CD4-positive, CD25-positive, alpha-beta regulatory T cell (primary cell): ENCODE measurements at regions not wholly inside any gene's neighbourhood (a gene's known extent, or its start where the extent isn't known, plus 50 kb on each side); places are given as distances from the start of the nearest gene placed in this dataset.
"Not testable (repeated sequence)": the region's sequence is repeated elsewhere in the genome, so short reads cannot be mapped to it uniquely, and the experiment has no call there.

Experiments used
- ATAC-seq, 2 donors: fragments of 150-1000 bp; cut with Tn5 transposase; one replicate each; pipeline ENCODE4 v1.10.0; 2021; ENCODE audit warnings: low read depth in 2 of 2, moderate number of reproducible peaks in 2 of 2, moderate library complexity in 1 of 2
- DNase-seq, 3 donors: peaks; one replicate each; pipeline versions ENCODE4 v3.0.0 to v3.0.0-alpha.2; 2012 to 2022; ENCODE audit warnings: mixed read lengths in 1 of 3
- H3K27ac ChIP-seq: one replicate; pipeline ENCODE4 v1.7.0; 2013; ENCODE audit warnings: mild to moderate bottlenecking, low read length; ENCODE audit not compliant: insufficient read depth, poor library complexity, severe bottlenecking
- H3K27me3 ChIP-seq: one replicate; pipeline ENCODE4 v1.7.0; 2013; ENCODE audit warnings: low read length; ENCODE audit not compliant: control insufficient read depth, insufficient read depth
- H3K36me3 ChIP-seq: one replicate; pipeline ENCODE4 v1.7.0; 2013; ENCODE audit warnings: mild to moderate bottlenecking, low read length, moderate library complexity; ENCODE audit not compliant: control insufficient read depth, insufficient read depth
- H3K4me1 ChIP-seq: 2 replicates; pipeline ENCODE4 v1.7.0; 2013; ENCODE audit warnings: mild to moderate bottlenecking, low read length; ENCODE audit not compliant: insufficient read depth, control insufficient read depth, poor library complexity, severe bottlenecking
- H3K4me3 ChIP-seq: one replicate; pipeline ENCODE4 v1.7.0; 2013; ENCODE audit warnings: low read depth, mild to moderate bottlenecking, low read length, moderate library complexity
- H3K9me3 ChIP-seq, 2 experiments: 1 replicate in 1 of 2; 2 replicates in 1 of 2; pipeline ENCODE4 v1.7.0; 2013; ENCODE audit warnings: low read length in 2 of 2, mild to moderate bottlenecking in 1 of 2, moderate library complexity in 1 of 2; ENCODE audit not compliant: control insufficient read depth in 2 of 2
- H3K27ac Mint-ChIP-seq, 3 donors: one replicate each; pipeline ENCODE4 v1.8.0; 2020 to 2022; ENCODE audit warnings: mild to moderate bottlenecking in 3 of 3, mixed read lengths in 3 of 3, moderate library complexity in 2 of 3
- H3K27me3 Mint-ChIP-seq: one replicate; pipeline ENCODE4 v1.8.0; 2022; ENCODE audit warnings: mild to moderate bottlenecking, mixed read lengths
- H3K36me3 Mint-ChIP-seq: one replicate; pipeline ENCODE4 v1.8.0; 2020; ENCODE audit warnings: mixed read lengths
- H3K4me1 Mint-ChIP-seq, 4 donors: one replicate each; pipeline ENCODE4 v1.8.0; 2020 to 2022; ENCODE audit warnings: mixed read lengths in 4 of 4, mild to moderate bottlenecking in 1 of 4
- H3K4me3 Mint-ChIP-seq, 4 donors: one replicate each; pipeline ENCODE4 v1.8.0; 2020 to 2022; ENCODE audit warnings: mild to moderate bottlenecking in 4 of 4, mixed read lengths in 4 of 4, moderate library complexity in 3 of 4
- H3K9me3 Mint-ChIP-seq, 7 donors: one replicate each; pipeline ENCODE4 v1.8.0; 2020 to 2022; ENCODE audit warnings: mixed read lengths in 7 of 7, mild to moderate bottlenecking in 3 of 7, moderate library complexity in 2 of 7

GRCh38 chr7:39786440-39786839, 163.1 kb downstream of the RALA start:
- not testable (repeated sequence) for H3K4me3 ChIP-seq, H3K27me3 Mint-ChIP-seq, H3K27ac ChIP-seq, H3K4me1 ChIP-seq, H3K9me3 Mint-ChIP-seq, H3K27me3 ChIP-seq, H3K4me1 Mint-ChIP-seq, H3K36me3 ChIP-seq, DNase-seq, ATAC-seq, H3K27ac Mint-ChIP-seq, H3K9me3 ChIP-seq
- H3K36me3 Mint-ChIP-seq, result peaks cover 17% of the 10 kb centered on the region
- H3K4me3 Mint-ChIP-seq, result peak overlapping the region in 1 of 4 donors; percentile 39

GRCh38 chr7:39791035-39791434, 159.0 kb upstream of the CDK13 start:
- DNase-seq, H3K27ac ChIP-seq, H3K9me3 Mint-ChIP-seq, H3K36me3 Mint-ChIP-seq, H3K27me3 ChIP-seq, H3K9me3 ChIP-seq, ATAC-seq, H3K4me1 ChIP-seq, H3K4me1 Mint-ChIP-seq, H3K4me3 Mint-ChIP-seq, H3K36me3 ChIP-seq, H3K27me3 Mint-ChIP-seq, H3K4me3 ChIP-seq, H3K27ac Mint-ChIP-seq: not testable (repeated sequence)

- not testable (repeated sequence) for H3K9me3 Mint-ChIP-seq, H3K4me1 Mint-ChIP-seq, H3K36me3 ChIP-seq, H3K4me3 ChIP-seq, DNase-seq, H3K4me1 ChIP-seq, ATAC-seq, H3K9me3 ChIP-seq, H3K27ac ChIP-seq, H3K27me3 ChIP-seq, H3K27me3 Mint-ChIP-seq, H3K36me3 Mint-ChIP-seq, H3K4me3 Mint-ChIP-seq
- peak overlapping the region in 1 of 3 donors; percentile 71 for H3K27ac Mint-ChIP-seq
These were observed 158.1 kb upstream of the CDK13 start for GRCh38 chr7:39791911-39792310.

GRCh38 chr7:39793026-39793425, 157.0 kb upstream of the CDK13 start:
- not testable (repeated sequence) for H3K27me3 ChIP-seq, H3K9me3 ChIP-seq, H3K27ac ChIP-seq, H3K4me1 ChIP-seq, H3K36me3 ChIP-seq, H3K4me3 Mint-ChIP-seq, DNase-seq, H3K4me1 Mint-ChIP-seq, H3K27me3 Mint-ChIP-seq, H3K36me3 Mint-ChIP-seq, ATAC-seq, H3K9me3 Mint-ChIP-seq, H3K27ac Mint-ChIP-seq, H3K4me3 ChIP-seq

- not testable (repeated sequence) for H3K9me3 ChIP-seq, H3K27ac ChIP-seq, DNase-seq, H3K36me3 ChIP-seq, H3K4me3 ChIP-seq, ATAC-seq, H3K27ac Mint-ChIP-seq, H3K4me1 Mint-ChIP-seq, H3K9me3 Mint-ChIP-seq, H3K27me3 ChIP-seq, H3K27me3 Mint-ChIP-seq, H3K4me3 Mint-ChIP-seq, H3K36me3 Mint-ChIP-seq, H3K4me1 ChIP-seq
These were observed 156.2 kb upstream of the CDK13 start for GRCh38 chr7:39793851-39794250.

GRCh38 chr7:39796947-39797346, 153.1 kb upstream of the CDK13 start:
- H3K27me3 Mint-ChIP-seq, H3K36me3 Mint-ChIP-seq, H3K9me3 ChIP-seq, H3K4me1 Mint-ChIP-seq, ATAC-seq, H3K36me3 ChIP-seq, H3K27ac ChIP-seq, H3K27me3 ChIP-seq, DNase-seq, H3K27ac Mint-ChIP-seq, H3K4me1 ChIP-seq, H3K4me3 Mint-ChIP-seq, H3K9me3 Mint-ChIP-seq, H3K4me3 ChIP-seq: not testable (repeated sequence)

- not testable (repeated sequence) for H3K4me3 Mint-ChIP-seq, H3K27me3 Mint-ChIP-seq, H3K36me3 Mint-ChIP-seq, H3K27ac ChIP-seq, H3K4me3 ChIP-seq, H3K4me1 Mint-ChIP-seq, H3K27ac Mint-ChIP-seq, H3K4me1 ChIP-seq, ATAC-seq, DNase-seq, H3K9me3 Mint-ChIP-seq, H3K9me3 ChIP-seq, H3K36me3 ChIP-seq, H3K27me3 ChIP-seq
These were observed 152.0 kb upstream of the CDK13 start for GRCh38 chr7:39798077-39798476.

GRCh38 chr7:39808796-39809481, 141.1 kb upstream of the CDK13 start:
- Histone ChIP-seq H3K4me3 (no peak overlapping the region), H3K27me3 (no peaks in the 10 kb centered on the region), H3K27ac (no peak overlapping the region), H3K36me3 (no peaks in the 10 kb centered on the region), H3K9me3 (no peaks in the 10 kb centered on the region), H3K4me1 (no peaks in the 10 kb centered on the region)
- Mint-ChIP-seq H3K4me1 (no peaks in the 10 kb centered on the region), H3K9me3 (no peaks in the 10 kb centered on the region), H3K27ac (peak overlapping the region in 1 of 3 donors; percentile 29), H3K4me3 (no peak overlapping the region), H3K36me3 (no peaks in the 10 kb centered on the region), H3K27me3 (peaks cover 22% of the 10 kb centered on the region)
- DNase-seq, result no peak
- no peak for ATAC-seq
